ENCODE measurements at regions not wholly inside any gene's neighbourhood (a gene's known extent, or its start where the extent isn't known, plus 50 kb on each side); places are given as distances from the start of the nearest gene placed in this dataset.

- TF ChIP-seq, protein P1, sequence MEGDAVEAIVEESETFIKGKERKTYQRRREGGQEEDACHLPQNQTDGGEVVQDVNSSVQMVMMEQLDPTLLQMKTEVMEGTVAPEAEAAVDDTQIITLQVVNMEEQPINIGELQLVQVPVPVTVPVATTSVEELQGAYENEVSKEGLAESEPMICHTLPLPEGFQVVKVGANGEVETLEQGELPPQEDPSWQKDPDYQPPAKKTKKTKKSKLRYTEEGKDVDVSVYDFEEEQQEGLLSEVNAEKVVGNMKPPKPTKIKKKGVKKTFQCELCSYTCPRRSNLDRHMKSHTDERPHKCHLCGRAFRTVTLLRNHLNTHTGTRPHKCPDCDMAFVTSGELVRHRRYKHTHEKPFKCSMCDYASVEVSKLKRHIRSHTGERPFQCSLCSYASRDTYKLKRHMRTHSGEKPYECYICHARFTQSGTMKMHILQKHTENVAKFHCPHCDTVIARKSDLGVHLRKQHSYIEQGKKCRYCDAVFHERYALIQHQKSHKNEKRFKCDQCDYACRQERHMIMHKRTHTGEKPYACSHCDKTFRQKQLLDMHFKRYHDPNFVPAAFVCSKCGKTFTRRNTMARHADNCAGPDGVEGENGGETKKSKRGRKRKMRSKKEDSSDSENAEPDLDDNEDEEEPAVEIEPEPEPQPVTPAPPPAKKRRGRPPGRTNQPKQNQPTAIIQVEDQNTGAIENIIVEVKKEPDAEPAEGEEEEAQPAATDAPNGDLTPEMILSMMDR (IDR thresholded peaks at IDR 0.05; ENCODE audit: insufficient read depth, low read depth, low read length): no peak
- no peak for TF ChIP-seq EZH2 (IDR thresholded peaks at IDR 0.05; ENCODE audit: insufficient read depth, low read length)
These were observed 1610.7 kb upstream of the PCDH20 start for GRCh38 chr13:63026285-63026797.

Measured in astrocyte (in vitro differentiated cells and primary cell).